ENCODE measurements at regions not wholly inside any gene's neighbourhood (a gene's known extent, or its start where the extent isn't known, plus 50 kb on each side); places are given as distances from the start of the nearest gene placed in this dataset.

GRCh38 chr16:89027281-89027680, 50.3 kb upstream of the CBFA2T3 start:
- Histone ChIP-seq H3K27me3 (ENCODE audit: insufficient read depth, low read depth) (peaks cover 78% of the 10 kb centered on the region), H3K27ac (no peak overlapping the region), H3K4me3 (IDR thresholded peaks at IDR 0.05; ENCODE audit: insufficient read depth, low read depth, low read length) (no peak overlapping the region), H3K4me2 (no peak overlapping the region), H4K20me1 (ENCODE audit: insufficient read depth) (no peaks in the 10 kb centered on the region), H3K36me3 (ENCODE audit: insufficient read depth) (no peaks in the 10 kb centered on the region), H3K79me2 (ENCODE audit: insufficient read depth, low read depth) (no peaks in the 10 kb centered on the region), H3K4me1 (ENCODE audit: low read depth, poor library complexity, severe bottlenecking) (no peaks in the 10 kb centered on the region), H2AFZ (ENCODE audit: low read depth) (no peak overlapping the region), H3K9ac (no peak overlapping the region)
- TF ChIP-seq, protein P1, sequence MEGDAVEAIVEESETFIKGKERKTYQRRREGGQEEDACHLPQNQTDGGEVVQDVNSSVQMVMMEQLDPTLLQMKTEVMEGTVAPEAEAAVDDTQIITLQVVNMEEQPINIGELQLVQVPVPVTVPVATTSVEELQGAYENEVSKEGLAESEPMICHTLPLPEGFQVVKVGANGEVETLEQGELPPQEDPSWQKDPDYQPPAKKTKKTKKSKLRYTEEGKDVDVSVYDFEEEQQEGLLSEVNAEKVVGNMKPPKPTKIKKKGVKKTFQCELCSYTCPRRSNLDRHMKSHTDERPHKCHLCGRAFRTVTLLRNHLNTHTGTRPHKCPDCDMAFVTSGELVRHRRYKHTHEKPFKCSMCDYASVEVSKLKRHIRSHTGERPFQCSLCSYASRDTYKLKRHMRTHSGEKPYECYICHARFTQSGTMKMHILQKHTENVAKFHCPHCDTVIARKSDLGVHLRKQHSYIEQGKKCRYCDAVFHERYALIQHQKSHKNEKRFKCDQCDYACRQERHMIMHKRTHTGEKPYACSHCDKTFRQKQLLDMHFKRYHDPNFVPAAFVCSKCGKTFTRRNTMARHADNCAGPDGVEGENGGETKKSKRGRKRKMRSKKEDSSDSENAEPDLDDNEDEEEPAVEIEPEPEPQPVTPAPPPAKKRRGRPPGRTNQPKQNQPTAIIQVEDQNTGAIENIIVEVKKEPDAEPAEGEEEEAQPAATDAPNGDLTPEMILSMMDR (conservative IDR thresholded peaks at IDR 0.05; ENCODE audit: low read depth, low read length) = no peak

DNA sequence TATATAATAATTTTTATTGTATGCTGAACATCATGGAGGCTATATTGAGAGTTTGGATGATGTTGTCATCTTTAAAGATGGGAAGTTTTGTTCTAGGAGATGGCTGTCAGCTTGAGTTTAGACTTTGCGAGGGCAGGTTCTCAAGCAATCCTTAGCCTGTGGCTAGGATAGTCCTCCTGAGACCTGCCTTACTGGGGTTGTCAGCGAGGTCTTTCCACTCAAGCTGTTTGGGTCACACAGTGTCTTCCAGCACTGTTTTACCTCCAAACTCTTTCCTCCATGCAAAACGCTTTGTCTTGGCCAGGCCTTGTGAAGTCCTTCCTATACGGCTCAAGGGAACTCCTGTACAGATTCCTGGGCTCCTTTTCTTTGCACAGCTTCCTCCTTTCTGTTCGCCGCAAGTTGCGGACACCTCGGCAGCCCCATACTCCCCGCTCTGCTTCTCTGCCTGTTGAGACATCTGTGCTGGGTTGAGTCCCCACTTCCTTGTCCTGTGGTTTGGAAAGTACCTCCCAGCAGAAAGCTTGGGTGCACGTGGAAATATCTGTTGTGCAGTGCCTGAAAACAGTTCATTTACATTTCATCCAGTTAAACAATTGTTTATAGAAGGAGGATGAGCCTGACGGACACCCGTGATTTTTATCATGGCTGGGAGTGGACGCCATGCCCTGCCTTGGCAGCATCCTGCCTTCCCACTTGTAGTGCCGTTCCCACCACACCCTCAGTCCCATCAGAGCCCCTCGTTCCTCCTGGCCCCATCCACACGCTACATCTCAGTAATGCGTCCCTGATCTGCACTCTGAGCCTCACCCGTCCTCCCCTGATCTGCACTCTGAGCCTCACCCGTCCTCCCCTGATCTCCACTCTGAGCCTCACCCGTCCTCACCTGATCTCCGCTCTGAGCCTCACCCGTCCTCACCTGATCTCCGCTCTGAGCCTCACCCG, 55.0 kb upstream of the CBFA2T3 start:
- H3K79me2 ChIP-seq (ENCODE audit: insufficient read depth, low read depth) = no peaks in the 10 kb centered on the region
- no peak overlapping the region for H2AFZ ChIP-seq (ENCODE audit: low read depth)
- no peak overlapping the region for H3K4me3 ChIP-seq (IDR thresholded peaks at IDR 0.05; ENCODE audit: insufficient read depth, low read depth, low read length)
- H4K20me1 ChIP-seq (ENCODE audit: insufficient read depth) = no peaks in the 10 kb centered on the region
- no peak overlapping the region for H3K9ac ChIP-seq
- no peaks in the 10 kb centered on the region for H3K4me1 ChIP-seq (ENCODE audit: low read depth, poor library complexity, severe bottlenecking)
- H3K27ac ChIP-seq = no peak overlapping the region
- TF ChIP-seq, protein P1 (conservative IDR thresholded peaks at IDR 0.05; ENCODE audit: low read depth, low read length) = no peak
- H3K36me3 ChIP-seq (ENCODE audit: insufficient read depth) = no peaks in the 10 kb centered on the region
- no peak overlapping the region for H3K4me2 ChIP-seq
- H3K27me3 ChIP-seq (ENCODE audit: insufficient read depth, low read depth) = peaks cover 73% of the 10 kb centered on the region

DNA sequence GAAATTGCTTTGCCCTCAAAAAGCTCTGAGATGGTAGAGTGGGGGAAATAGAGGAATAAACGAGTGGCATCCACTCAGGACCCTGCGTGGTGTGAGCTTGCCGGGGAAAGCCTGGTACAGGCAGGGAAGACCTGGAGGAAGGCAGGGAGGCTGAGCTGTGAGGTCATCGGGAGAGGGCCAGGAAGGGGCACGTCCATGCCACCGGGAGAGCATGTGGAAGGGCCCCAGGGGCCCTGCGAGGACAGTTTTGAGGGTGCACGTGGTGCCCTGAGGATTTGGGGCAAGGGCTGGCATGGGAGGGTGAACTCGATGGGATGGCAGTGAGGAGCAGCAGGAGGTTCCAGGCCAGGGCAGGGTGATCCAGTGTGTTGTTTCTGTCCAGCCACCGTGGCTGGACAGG, 56.3 kb upstream of the CBFA2T3 start:
- no peak overlapping the region for H3K27ac ChIP-seq
- no peaks in the 10 kb centered on the region for H3K4me1 ChIP-seq (ENCODE audit: low read depth, poor library complexity, severe bottlenecking)
- H3K79me2 ChIP-seq (ENCODE audit: insufficient read depth, low read depth) = no peaks in the 10 kb centered on the region
- H2AFZ ChIP-seq (ENCODE audit: low read depth) = no peak overlapping the region
- no peak overlapping the region for H3K9ac ChIP-seq
- TF ChIP-seq, protein P1 (conservative IDR thresholded peaks at IDR 0.05; ENCODE audit: low read depth, low read length) = no peak
- H3K4me2 ChIP-seq = no peak overlapping the region
- no peaks in the 10 kb centered on the region for H3K36me3 ChIP-seq (ENCODE audit: insufficient read depth)
- peaks cover 70% of the 10 kb centered on the region for H3K27me3 ChIP-seq (ENCODE audit: insufficient read depth, low read depth)
- no peak overlapping the region for H3K4me3 ChIP-seq (IDR thresholded peaks at IDR 0.05; ENCODE audit: insufficient read depth, low read depth, low read length)
- no peaks in the 10 kb centered on the region for H4K20me1 ChIP-seq (ENCODE audit: insufficient read depth)

DNA sequence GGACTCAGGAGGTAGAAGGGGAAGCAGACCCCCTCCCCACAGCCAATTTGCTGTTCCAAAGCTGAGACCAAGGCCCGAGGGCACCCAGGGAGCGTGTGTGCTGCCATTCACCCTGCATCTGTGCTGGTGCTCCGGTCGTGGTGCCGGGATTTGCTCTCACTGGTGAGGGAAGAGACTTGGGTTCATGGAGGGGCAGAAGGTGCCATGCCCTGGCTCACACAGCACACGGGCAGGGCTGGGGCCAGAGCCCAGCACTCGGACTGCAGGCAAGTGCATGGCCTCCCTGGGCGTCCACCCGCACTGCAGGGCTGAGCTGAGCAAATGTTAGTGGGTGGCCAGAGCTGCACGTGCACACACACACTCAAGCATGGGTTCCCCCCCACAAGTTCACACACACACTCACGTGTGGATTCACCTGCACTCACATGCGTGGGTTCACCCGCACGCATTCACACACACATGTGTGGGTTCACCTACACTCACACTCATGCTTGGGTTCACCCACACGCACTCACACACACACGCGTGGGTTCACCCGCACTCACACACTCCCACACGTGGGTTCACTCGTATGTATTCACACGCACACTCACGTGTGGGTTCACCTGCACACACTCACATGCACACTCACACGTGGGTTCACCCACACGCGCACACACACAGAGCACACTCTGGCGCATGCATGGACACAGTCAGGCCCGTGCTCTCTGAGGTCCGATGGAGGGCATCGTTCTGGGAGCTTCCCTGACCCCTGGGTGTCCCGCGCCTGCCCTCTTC, 57.0 kb upstream of the CBFA2T3 start:
- H3K4me3 ChIP-seq (IDR thresholded peaks at IDR 0.05; ENCODE audit: insufficient read depth, low read depth, low read length) = no peak overlapping the region
- H3K4me2 ChIP-seq = no peak overlapping the region
- H3K4me1 ChIP-seq (ENCODE audit: low read depth, poor library complexity, severe bottlenecking) = no peaks in the 10 kb centered on the region
- H2AFZ ChIP-seq (ENCODE audit: low read depth) = no peak overlapping the region
- no peak overlapping the region for H3K9ac ChIP-seq
- no peaks in the 10 kb centered on the region for H3K79me2 ChIP-seq (ENCODE audit: insufficient read depth, low read depth)
- no peaks in the 10 kb centered on the region for H3K36me3 ChIP-seq (ENCODE audit: insufficient read depth)
- TF ChIP-seq, protein P1 (conservative IDR thresholded peaks at IDR 0.05; ENCODE audit: low read depth, low read length) = no peak
- H3K27ac ChIP-seq = no peak overlapping the region
- H3K27me3 ChIP-seq (ENCODE audit: insufficient read depth, low read depth) = peaks cover 70% of the 10 kb centered on the region
- no peaks in the 10 kb centered on the region for H4K20me1 ChIP-seq (ENCODE audit: insufficient read depth)

All from KMS-11 (cell line).